Sigmoid colon (tissue), 4 donors: ENCODE measurements at regions not wholly inside any gene's neighbourhood (a gene's known extent, or its start where the extent isn't known, plus 50 kb on each side); places are given as distances from the start of the nearest gene placed in this dataset.

Source experiments
- POLR2AphosphoS5 ChIP-seq, 4 donors: sonication (generic); formaldehyde crosslinking; IDR thresholded peaks; one replicate each; pipeline ENCODE4 v1.6.1; 2017; ENCODE audit warnings: antibody characterized with exemption in 4 of 4
- TF ChIP-seq, protein P1 (sequence below), 4 experiments: fragments of 450-650 bp in 3 of 4; fragments of 200-600 bp in 1 of 4; IDR thresholded peaks; one replicate each; pipeline ENCODE4 v1.5.1; 2016 to 2019; ENCODE audit warnings: antibody characterized with exemption in 4 of 4, mild to moderate bottlenecking in 3 of 4, moderate library complexity in 2 of 4

DNA sequence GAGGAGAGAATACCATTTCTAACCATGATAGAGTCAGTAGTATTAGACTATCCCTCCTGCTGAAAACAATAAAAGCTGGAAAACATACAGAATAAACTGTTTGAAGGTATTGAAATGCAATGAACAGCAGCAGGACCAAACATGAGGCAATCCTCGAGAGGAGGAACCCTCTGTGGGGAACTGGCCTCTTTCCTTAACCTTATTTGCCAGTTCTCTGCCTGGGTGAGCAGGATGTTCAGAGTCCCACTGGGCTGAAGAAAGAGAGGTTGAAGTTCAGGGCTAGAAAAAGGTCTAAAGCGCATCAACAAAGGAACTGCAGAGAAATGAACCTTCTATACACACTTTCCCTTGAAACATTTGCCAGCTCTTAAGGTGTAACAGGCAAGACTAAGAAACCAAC is 79.8 kb upstream of the FHL2 start:
- TF ChIP-seq POLR2AphosphoS5 (IDR thresholded peaks at IDR 0.05): no peak
- TF ChIP-seq, protein P1, sequence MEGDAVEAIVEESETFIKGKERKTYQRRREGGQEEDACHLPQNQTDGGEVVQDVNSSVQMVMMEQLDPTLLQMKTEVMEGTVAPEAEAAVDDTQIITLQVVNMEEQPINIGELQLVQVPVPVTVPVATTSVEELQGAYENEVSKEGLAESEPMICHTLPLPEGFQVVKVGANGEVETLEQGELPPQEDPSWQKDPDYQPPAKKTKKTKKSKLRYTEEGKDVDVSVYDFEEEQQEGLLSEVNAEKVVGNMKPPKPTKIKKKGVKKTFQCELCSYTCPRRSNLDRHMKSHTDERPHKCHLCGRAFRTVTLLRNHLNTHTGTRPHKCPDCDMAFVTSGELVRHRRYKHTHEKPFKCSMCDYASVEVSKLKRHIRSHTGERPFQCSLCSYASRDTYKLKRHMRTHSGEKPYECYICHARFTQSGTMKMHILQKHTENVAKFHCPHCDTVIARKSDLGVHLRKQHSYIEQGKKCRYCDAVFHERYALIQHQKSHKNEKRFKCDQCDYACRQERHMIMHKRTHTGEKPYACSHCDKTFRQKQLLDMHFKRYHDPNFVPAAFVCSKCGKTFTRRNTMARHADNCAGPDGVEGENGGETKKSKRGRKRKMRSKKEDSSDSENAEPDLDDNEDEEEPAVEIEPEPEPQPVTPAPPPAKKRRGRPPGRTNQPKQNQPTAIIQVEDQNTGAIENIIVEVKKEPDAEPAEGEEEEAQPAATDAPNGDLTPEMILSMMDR (IDR thresholded peaks at IDR 0.05): no peak
